ENCODE measurements at regions not wholly inside any gene's neighbourhood (a gene's known extent, or its start where the extent isn't known, plus 50 kb on each side); places are given as distances from the start of the nearest gene placed in this dataset.
"Not testable (repeated sequence)": the region's sequence is repeated elsewhere in the genome, so short reads cannot be mapped to it uniquely, and the experiment has no call there.

DNA sequence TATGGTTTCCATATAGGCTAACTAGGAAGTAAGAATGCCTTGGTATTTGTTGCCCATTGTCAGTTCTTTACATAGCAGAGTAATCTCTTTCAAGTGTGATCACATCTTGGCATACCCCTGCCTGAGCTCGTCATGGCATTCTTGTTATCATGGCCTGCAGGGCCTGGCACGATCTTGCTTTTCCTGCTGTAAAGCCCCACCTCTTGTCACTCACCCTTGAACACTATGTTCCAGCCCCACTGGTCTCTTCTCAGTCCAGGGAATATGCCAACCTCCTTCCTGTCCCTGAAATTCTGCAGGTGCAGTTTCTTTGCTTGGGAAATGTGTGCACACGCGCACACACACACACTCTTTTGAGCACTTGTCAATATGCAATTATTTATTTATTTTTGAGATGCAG is 250.2 kb upstream of the DMRT1 start:
- DNase-seq: no peak

DNA sequence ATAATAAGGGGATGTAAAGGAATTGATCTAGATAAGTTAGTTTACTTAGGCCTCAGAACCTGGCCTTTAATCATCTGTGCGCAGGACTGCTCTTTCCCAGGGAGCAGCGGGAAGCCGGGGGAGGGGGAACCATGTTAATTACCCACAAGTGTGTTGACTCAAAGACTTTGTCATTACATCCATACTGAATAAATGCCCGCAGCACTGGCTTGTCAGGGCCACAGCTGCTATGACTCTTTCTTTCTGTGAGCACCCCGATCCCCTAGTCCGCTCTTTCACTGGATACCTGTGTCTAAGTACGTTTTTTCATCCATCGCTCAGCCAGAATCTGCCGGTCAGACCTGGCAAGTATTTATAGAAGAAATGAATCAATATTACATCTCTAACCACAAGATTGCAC is 249.3 kb upstream of the DMRT1 start:
- DNase-seq: no peak

DNA sequence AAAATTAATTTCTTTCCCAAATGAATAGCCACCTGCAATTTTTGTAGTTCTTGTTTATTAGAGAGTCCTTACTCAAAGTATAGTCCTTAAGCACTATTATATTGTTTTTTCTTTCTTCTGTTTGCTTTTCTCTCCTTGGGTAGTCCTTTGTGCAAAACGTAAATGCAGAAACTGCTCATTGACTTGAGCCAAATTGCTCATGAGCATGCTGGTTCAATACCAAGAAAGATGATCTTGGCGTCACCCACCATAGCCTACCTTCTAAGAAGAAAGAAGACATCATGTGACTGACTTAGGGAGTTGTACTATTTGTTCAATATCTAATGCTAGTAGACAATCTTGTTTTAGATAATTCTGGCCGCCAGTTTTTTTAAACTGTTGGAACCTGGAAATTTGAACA is 248.8 kb upstream of the DMRT1 start:
- no peak for DNase-seq

DNA sequence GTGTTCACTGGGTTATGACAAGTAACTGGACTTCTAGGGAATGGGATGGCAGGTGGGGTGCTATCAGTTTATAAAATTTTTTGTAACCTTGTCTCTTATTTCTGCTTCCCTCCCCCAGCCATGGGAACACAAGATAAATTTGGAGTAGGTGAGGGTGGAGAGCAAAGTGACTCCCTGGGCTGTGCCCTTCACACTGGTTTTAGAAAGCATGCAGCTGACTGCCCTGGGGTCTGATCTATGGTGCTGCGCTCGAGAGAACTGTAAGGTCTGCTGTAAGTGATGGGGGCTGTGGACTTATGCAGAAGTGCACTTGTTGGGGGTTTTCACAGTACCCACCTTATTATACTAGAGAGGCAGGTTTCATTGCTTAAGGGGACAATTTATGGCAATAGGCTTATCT is 247.7 kb upstream of the DMRT1 start:
- no peak for DNase-seq

DNA sequence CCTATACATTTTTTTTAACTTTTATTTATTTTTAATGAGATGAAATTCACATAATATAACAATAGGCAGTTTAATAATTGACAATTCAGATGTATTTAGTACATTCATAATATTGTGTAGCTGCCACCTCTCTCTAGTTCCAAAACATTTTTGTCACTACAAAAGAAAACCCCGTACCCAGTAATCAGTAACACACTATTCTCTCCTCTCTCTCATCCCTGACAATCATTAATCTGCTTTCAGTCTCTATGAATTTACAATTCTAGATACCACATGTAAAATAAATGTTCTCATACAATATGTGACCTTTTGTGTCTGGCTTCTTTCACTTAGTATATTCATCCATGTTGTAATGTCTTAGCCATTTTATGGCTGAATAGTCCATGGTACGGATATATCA is 244.8 kb upstream of the DMRT1 start:
- DNase-seq: no peak

DNA sequence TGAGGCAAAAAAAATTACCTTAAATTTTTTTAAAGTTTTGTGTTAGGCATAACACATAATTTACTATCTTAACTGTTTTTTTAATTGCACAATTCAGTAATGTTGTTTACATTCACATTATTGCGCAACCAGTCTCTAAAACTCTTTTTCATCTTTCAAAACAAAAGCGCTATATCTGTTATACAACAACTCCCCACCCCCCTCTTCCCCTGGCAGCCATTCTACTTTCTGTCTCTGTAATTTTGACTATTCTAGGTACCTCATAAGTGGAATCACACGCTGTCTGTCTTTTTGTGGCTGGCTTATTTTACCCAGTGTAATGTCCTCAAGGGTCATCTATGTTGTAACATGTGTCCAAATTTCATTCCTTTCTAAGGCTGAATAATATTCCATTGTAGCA is 241.5 kb upstream of the DMRT1 start:
- no peak for DNase-seq

DNA sequence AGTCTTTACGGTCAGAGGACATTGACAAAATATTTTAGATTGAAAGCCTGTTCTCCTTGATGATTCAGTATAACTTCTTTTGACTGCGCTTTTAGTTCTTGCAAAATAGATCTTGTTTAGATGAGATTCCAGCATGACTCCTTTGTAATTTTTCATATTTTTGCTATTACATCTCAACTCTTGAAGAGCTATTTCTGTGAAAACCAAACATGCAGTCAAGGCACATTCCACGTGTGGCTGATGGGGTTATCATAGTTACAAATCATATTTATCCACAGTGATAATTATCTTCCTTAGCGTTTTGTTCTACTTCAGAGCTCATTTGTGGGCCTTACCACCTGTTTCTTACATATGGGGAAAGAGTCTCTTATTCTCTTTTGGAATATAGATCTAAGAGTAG is 238.8 kb upstream of the DMRT1 start:
- no peak for DNase-seq

DNA sequence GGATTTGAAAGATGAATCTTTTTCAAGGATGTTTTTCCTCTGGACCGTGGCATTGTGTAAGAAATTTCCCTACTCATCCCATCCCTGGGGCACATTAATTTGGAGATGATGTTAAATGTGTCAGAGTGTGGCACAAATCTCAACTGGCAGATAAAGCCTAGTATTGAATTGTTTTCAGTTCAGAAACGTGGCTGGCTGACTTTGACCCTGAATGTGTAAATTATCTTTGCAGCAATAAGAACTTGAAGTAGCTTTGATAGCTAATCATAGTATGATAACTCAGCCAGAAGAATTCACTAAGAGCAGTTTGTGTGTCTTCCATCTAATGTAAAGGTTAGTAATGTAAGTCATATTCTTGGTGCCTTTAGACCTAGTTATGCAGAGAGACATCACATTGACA is 238.4 kb upstream of the DMRT1 start:
- no peak for DNase-seq

DNA sequence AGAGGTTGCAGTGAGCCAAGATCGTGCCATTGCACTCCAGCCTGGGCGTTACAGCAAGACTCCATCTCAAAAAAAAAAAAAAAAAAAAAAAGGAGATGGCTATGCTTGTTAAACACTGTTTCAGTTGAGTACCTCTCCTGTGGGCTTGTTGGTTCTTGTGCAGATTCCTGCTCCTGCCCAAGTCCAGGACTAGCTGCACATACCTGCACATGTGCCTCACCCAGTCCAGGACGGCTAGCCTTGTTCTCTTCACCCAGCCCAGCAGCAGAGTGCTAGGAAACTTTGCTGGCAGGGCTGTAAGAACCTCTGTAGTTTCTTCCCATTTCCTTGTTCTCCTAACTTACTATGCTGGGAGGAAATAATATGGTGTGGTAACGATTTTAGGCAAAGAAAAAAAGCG is 234.1 kb upstream of the DMRT1 start:
- no peak for DNase-seq

DNA sequence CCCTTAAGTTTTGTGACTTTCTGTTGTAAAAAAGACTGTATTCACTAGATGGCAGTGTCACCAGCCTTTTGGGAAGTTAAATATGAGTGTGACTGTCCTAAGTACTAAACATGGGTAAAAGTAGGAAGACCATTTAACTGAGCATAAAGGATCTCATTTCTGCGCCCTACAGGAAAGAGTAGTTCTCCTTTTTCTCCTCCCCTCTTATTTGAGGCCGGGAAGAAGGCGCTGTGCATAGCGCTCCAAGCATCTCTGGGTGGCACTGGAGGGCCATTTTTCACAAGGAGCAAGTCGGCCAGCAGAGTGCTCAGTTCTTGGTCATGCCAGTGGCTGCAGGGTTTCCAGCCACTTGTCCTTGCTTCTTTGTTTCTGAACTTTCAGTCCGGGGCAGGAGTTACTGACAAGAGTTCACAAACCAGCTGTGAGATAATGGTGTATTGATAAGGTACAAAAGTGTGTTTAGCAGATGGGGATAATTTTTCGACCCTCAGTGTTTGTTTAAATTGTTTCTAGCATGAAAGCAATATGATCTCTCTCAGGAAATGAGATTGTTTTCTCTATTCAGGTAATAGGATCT is 227.6 kb upstream of the DMRT1 start:
- peak; percentile 19 for DNase-seq

DNA sequence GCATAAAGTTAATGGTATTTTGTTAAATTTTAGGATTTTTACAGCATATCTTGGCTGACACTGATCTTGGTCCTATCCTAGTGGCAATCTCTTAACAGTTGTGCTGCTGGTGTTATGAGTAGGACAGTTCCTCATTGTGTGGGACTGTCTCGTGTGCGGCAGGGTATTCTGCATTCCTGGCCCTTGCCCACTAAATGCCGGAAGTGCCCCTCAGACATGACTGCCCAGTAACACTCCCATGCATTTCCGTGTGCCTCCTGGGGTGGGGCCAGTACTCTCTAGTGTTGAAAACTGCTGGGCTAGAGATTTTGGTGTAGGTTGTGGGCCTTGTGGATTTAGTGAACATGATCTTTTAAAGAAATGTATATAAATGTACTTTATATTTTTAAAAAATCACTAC is 227.1 kb upstream of the DMRT1 start:
- no peak for DNase-seq

DNA sequence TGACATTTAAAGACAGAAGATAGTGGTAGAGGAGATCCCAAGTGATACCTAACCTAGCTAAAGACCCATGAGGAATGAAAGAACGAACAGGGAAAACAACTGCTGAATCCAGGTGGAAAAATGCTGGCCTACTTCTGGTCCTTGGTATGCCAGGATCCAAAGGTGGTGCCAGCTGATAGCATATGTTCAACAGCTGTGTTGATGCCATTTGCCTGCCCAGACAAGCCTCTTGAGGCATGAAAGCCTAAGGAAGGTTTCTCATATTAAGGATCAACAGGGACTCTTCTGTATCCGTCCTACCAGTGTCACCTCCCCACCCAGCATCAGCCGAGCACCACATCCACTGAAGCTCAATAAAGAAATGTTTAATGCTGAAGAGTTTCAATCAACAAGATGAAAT is 225.7 kb upstream of the DMRT1 start:
- DNase-seq: no peak

DNA sequence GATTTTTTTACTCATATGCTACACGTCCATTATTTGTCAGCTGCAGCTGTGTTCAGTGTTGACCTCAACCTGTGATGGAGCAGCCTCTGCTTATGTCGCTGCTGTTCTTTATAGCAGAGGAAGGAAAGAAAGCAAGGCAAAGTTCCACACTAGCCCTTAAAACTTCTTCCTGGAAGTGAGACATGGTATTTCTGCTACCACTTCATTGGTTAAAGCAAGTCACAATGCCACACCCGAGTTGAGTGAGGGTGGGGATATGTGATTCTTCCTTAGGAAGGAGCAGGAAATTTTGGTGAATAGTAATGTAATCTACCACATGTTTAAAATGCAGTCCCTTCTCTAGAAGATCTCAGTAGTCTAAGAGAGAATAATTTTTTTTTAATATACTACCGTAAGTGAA is 224.8 kb upstream of the DMRT1 start:
- DNase-seq: no peak

DNA sequence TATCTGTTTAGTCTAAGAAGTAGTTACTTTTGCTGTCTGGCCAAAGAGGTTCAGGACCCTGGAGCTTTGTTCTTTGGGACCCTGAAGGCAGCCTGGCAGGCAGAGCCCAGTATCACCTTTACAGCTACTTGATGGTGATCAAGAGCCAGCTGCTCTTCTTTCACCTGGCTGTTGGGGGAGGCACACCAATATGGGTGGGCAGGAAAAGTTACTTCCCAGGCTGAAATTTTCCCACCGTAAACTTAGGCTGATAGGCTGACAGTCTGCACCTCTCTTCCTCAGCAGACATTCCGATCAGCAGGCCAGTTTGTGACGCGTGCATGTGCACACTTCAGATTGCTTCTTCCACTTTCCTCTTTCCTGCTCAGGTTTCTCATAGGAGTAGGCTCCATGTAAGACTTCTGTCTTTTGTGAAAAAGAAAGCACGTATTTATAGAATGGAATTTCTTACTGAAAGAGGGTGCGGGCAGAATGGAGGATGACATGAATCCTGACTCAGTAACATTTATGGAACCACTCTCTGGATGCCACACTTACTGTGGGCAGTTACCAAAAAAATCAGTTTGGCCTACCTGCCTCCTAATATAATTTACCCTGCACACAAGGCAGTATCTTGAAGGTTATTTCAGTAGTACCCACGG is 223.9 kb upstream of the DMRT1 start:
- DNase-seq: no peak

DNA sequence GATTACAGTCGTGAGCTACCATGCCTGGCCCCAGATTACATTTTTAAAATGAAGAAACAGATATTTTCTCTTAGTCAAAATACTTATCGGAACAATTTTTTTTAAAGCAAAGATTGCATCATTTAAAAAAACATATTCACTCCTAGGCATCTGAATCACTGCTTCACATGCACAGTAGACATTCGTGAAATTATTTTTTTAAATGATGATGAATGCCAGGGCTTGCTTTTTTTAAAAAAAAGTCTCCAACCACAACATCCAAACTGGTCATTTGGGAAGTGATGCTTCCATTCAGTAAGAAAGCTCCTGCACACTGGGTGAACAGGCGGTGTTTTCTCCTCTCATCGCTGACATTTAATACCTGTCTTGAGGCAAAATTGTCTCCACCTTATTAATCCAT is 223.0 kb upstream of the DMRT1 start:
- DNase-seq: no peak

DNA sequence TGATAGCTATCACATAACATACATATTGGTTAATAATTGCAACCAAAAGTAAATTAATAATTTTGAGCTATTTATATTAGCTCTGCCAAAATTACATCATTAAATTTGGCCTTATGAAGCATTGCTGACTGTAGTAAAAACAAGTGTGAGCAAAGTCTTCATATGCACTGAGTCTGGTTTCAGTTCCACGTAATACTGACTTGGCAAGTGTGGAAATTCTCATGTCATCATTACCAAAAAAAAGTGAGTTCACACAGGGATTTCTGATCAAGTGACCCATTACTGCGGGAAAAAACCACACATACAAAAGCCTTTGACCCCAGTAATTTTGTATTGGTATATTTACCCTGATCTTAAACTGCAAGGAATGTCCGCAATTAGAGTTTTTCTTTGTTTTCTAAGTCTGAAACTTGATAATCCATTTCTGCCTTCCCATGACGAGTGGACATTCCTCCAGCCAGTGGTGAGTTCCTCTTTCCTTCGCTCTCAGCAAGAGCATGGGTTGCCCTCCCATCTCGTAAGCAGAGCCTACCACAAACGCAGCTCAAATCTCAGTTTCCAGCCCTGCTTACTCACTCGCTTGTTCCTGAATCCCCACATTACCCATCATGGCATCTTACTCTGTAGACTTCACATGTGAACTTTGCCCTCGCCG is 220.2 kb upstream of the DMRT1 start:
- no peak for DNase-seq

DNA sequence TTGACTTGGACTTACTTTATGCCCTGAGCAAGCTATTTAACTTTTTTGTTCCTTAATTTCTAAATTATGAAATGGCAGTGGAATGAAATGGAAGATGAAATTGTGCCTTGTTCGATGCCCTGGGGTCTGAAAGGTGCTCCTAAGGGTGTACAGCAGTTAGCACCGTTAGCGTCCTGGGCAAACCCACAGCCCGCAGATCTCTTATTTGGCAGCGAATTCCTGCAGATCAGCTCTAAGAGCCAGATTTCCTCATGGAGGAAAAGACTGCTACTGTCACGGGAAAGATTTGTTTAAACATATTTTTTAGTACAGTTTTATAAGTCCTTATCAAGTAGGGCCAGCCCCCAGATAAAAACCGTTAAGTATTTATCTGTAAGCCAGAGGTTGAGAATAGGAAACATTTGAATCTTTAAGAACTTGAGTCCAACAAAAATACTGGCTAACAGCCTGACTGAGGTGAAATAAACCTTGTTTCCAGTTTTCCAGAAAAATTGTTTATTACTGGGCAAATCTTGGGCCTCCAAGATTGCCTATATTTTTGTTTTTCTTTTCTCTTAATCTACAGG is 216.5 kb upstream of the DMRT1 start:
- no peak for DNase-seq

DNA sequence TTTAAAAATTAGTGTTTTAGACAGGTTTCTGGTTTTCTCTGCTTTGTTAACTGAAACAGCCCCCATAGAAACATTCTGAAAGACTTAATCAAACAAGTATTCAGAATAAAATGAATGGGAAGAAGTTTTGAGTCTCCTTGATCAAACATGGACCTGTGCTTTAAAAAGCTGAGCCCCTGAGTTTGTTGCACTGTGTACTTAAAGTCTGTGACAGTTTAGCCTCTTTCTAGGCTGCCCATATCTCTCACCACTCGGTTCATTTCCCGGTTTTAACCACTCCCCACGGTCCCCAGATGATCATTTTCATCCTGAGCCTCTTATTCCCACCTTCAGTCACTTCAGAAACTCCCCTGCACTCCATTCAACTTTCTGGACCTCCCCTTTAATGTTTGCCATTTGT is 215.9 kb upstream of the DMRT1 start:
- DNase-seq: no peak

DNA sequence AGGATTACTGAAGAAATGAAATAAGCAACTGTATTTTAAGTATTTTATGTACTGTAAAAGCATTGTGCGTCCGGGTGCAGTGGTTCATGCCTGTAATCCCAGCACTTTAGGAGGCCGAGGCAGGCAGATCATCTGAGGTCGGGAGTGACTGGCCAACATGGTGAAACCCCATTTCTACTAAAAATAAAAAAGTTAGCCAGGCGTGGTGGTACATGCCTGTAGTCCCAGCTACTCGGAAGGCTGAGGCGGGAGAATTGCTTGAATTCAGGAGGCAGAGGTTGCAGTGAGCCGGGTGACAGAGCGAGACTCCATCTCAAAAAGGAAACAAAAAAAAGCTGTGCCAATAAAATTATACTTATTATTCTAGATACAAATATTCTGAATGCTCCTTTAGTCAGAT is 215.4 kb upstream of the DMRT1 start:
- DNase-seq: not testable (repeated sequence)

DNA sequence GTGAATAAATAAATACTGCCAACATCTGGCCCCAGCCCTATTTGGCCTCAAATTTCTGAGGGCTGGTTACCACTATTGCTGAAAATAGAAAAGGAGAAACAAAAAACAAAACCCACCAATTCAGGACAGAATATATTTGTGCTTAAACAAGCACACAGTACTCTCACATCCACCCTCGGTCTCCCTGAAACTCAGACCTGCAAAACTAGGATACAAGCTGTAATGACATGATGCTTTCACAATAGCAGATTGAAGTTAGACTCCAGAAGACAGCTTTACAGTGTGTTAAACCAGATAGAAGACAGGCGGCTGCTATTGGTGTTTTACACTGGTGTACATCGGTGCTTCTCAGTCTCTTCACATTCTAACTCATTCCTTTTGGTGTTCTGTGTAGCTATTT is 214.9 kb upstream of the DMRT1 start:
- no peak for DNase-seq

DNA sequence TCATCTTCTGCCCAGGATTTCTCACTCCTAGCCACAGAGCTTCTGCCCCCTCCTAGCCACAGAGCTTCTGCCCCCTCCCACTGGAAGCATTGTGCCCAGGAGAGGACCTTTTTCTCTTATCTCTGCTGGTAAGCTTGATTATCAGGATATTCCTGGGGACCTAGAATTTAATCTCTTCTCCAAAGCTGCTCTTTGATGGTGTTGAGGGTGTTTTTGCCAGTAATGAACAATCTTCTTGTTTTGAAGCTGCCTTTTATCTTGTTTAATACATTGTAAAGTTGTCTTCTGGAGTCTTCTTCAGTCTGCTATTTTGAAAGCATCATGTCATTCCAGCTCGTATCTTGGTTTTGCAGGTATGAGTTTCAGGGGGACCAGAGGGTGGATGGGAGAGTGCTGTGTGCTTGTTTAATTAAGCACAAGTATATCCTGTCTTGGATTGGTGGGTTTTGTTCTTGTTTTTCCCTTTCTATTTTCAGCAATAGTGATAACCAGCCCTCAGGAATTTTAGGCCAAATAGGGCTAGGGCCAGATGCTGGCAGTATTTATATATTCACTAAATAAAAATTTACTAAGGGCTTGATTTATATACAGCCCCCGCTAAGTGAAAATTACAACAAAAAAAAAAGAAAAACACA is 214.0 kb upstream of the DMRT1 start:
- no peak for DNase-seq

DNA sequence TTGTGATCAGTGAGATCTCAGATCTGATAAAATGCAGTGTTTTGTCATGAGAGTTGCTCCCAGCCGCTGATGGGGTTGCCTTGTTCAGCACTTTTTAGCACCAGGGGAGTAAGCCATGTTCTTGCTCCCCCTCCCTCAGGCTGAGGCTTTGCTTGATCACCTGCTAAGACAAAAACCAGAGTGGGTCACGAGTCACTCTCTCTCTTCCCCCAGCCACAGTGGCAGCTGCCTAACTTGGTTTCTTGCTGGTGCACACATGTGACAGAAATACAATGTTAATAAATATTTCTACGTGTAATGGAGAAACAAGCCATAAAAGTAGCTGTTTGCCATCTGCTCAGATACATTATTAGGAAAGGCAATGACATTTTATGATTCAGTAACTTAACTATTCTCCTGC is 212.4 kb upstream of the DMRT1 start:
- no peak for DNase-seq

DNA sequence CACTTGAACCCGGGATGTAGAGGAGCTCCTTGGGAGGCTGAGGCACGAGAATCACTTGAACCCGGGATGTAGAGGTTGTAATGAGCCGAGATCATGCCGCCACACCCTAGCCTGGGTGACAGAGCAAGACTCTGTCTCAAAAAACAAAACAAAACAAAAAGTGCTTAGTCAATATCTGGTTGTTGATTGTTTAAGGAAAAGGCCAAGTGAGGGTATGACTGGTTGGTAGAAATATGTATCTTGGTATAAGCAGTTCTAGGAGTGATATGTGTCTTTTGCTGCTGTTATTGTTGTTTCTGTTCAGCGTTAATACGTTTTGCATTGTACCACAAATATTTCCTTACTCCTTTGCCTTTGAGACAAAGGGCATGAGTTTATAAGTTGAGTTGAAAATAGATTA is 210.7 kb upstream of the DMRT1 start:
- DNase-seq: no peak

DNA sequence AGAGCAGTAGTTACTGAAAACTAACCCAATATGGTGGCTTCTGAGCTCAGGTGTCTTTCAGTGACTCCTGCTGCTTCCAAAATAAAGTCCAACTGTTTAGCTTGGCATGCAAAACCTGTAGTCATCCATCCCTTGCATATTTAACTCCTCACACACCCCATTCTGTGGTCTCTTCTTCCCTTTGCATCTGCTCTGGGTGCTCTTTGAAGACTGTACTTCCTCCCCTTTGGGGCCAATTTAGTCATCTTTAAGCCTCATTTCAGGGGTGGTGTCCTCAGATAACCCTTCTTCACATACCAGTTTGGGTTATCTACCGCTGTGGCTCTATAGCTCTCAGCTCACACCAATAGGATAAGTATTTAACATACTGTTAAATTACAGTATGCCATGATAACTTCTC is 209.9 kb upstream of the DMRT1 start:
- DNase-seq: no peak
